Dermis microvascular lymphatic vessel endothelial cell (primary cell): ENCODE measurements at regions not wholly inside any gene's neighbourhood (a gene's known extent, or its start where the extent isn't known, plus 50 kb on each side); places are given as distances from the start of the nearest gene placed in this dataset.
"Not testable (repeated sequence)": the region's sequence is repeated elsewhere in the genome, so short reads cannot be mapped to it uniquely, and the experiment has no call there.

Source experiments
- DNase-seq, 2 donors: peaks; one replicate each; pipeline versions ENCODE4 v3.0.0 to v3.0.0-alpha.2; 2010; ENCODE audit warnings: low read depth in 2 of 2

- no peak for DNase-seq
Observed at GRCh38 chr1:115182012-115182715, 92.9 kb upstream of the TSPAN2 start.

GRCh38 chr1:115181231-115181630, 91.9 kb upstream of the TSPAN2 start:
- DNase-seq: no peak

GRCh38 chr1:115179397-115180079, 90.2 kb upstream of the TSPAN2 start:
- DNase-seq: peak in 1 of 2 donors; percentile 72

GRCh38 chr1:115176189-115176588, 86.9 kb upstream of the TSPAN2 start:
- no peak for DNase-seq

GRCh38 chr1:115175596-115175995, 86.3 kb upstream of the TSPAN2 start:
- DNase-seq: no peak

- DNase-seq: no peak
Observed at GRCh38 chr1:115173151-115173550, 83.8 kb upstream of the TSPAN2 start.

- no peak for DNase-seq
Observed at GRCh38 chr1:115172270-115172669, 83.0 kb upstream of the TSPAN2 start.

GRCh38 chr1:115170961-115171392, 81.7 kb upstream of the TSPAN2 start:
- DNase-seq: no peak

- DNase-seq: no peak
Observed at GRCh38 chr1:115170377-115170776, 81.1 kb upstream of the TSPAN2 start.

- no peak for DNase-seq
Observed at GRCh38 chr1:115168026-115168425, 78.7 kb upstream of the TSPAN2 start.

- DNase-seq: peak in 1 of 2 donors; percentile 77
Observed at GRCh38 chr1:115166531-115167091, 77.3 kb upstream of the TSPAN2 start.

- no peak for DNase-seq
Observed at GRCh38 chr1:115165776-115166175, 76.5 kb upstream of the TSPAN2 start.

GRCh38 chr1:115164940-115165705, 75.8 kb upstream of the TSPAN2 start:
- DNase-seq: no peak

GRCh38 chr1:115164484-115164883, 75.2 kb upstream of the TSPAN2 start:
- no peak for DNase-seq

GRCh38 chr1:115160728-115161127, 71.4 kb upstream of the TSPAN2 start:
- DNase-seq: no peak

- no peak for DNase-seq
Observed at GRCh38 chr1:115159958-115160357, 70.7 kb upstream of the TSPAN2 start.

- DNase-seq: peak in 1 of 2 donors; percentile 23
Observed at GRCh38 chr1:115158181-115158580, 68.9 kb upstream of the TSPAN2 start.

GRCh38 chr1:115156826-115157468, 67.6 kb upstream of the TSPAN2 start:
- no peak for DNase-seq

GRCh38 chr1:115153966-115154557, 64.8 kb upstream of the TSPAN2 start:
- peak in 1 of 2 donors; percentile 46 for DNase-seq

GRCh38 chr1:115147928-115148327, 58.6 kb upstream of the TSPAN2 start:
- DNase-seq: not testable (repeated sequence)

- no peak for DNase-seq
Observed at GRCh38 chr1:115145226-115145625, 55.9 kb upstream of the TSPAN2 start.
